ENCODE measurements at regions not wholly inside any gene's neighbourhood (a gene's known extent, or its start where the extent isn't known, plus 50 kb on each side); places are given as distances from the start of the nearest gene placed in this dataset.

DNA sequence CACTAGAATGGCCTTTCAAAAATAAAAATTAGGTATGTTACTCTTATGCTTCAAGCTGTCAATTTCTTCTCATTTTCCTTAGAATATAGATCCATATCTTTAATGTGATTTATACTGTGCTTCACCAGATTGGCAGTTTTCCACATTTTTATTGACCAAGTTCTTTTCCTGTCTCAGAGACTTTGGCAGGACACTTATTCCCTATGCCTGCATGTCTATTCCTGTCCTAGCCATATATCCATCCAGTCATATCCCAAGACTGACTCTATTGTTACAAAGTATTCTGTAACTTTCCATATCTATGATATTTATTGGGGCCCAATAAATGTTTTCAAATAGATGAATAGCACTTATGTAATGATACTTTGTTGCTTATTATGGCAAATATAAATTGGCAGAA is 450.7 kb downstream of the GASK1B start:
- TF ChIP-seq POLR2A (IDR thresholded peaks at IDR 0.05): no peak
- TF ChIP-seq, protein P1, sequence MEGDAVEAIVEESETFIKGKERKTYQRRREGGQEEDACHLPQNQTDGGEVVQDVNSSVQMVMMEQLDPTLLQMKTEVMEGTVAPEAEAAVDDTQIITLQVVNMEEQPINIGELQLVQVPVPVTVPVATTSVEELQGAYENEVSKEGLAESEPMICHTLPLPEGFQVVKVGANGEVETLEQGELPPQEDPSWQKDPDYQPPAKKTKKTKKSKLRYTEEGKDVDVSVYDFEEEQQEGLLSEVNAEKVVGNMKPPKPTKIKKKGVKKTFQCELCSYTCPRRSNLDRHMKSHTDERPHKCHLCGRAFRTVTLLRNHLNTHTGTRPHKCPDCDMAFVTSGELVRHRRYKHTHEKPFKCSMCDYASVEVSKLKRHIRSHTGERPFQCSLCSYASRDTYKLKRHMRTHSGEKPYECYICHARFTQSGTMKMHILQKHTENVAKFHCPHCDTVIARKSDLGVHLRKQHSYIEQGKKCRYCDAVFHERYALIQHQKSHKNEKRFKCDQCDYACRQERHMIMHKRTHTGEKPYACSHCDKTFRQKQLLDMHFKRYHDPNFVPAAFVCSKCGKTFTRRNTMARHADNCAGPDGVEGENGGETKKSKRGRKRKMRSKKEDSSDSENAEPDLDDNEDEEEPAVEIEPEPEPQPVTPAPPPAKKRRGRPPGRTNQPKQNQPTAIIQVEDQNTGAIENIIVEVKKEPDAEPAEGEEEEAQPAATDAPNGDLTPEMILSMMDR (IDR thresholded peaks at IDR 0.05): no peak

Measured in lower leg skin (tissue), 3 donors.